Stimulated activated CD4-positive, alpha-beta T cell treated with anti-CD3 and anti-CD28 coated beads, Interleukin-12 subunit alpha, Interleukin-12 subunit beta, amount 100 ng/mL, for 24 hours (primary cell): ENCODE measurements at regions not wholly inside any gene's neighbourhood (a gene's known extent, or its start where the extent isn't known, plus 50 kb on each side); places are given as distances from the start of the nearest gene placed in this dataset.

Source experiments
- DNase-seq, 2 experiments: peaks; one replicate each; pipeline ENCODE4 v3.0.0-alpha.2; 2020; ENCODE audit warnings: low read depth in 2 of 2

GRCh38 chr12:91630083-91630482, 447.5 kb upstream of the DCN start:
- DNase-seq = no peak

GRCh38 chr12:91629440-91629839, 446.8 kb upstream of the DCN start:
- DNase-seq = no peak

GRCh38 chr12:91628656-91629055, 446.0 kb upstream of the DCN start:
- DNase-seq = no peak

- no peak for DNase-seq
Measured at GRCh38 chr12:91627225-91627624, 444.6 kb upstream of the DCN start.

GRCh38 chr12:91622981-91623380, 440.4 kb upstream of the DCN start:
- no peak for DNase-seq

- no peak for DNase-seq
Measured at GRCh38 chr12:91622037-91622436, 439.4 kb upstream of the DCN start.

GRCh38 chr12:91620992-91621391, 438.4 kb upstream of the DCN start:
- DNase-seq = no peak

GRCh38 chr12:91620422-91620821, 437.8 kb upstream of the DCN start:
- DNase-seq = no peak

- no peak for DNase-seq
Measured at GRCh38 chr12:91618281-91618680, 435.7 kb upstream of the DCN start.

GRCh38 chr12:91617818-91618217, 435.2 kb upstream of the DCN start:
- no peak for DNase-seq

- no peak for DNase-seq
Measured at GRCh38 chr12:91616416-91616815, 433.8 kb upstream of the DCN start.

GRCh38 chr12:91613223-91613779, 430.7 kb upstream of the DCN start:
- DNase-seq = no peak

GRCh38 chr12:91610561-91610960, 427.9 kb upstream of the DCN start:
- DNase-seq = no peak

- DNase-seq = no peak
Measured at GRCh38 chr12:91609283-91609682, 426.7 kb upstream of the DCN start.

- DNase-seq = no peak
Measured at GRCh38 chr12:91608542-91608941, 425.9 kb upstream of the DCN start.

- no peak for DNase-seq
Measured at GRCh38 chr12:91606662-91607377, 424.2 kb upstream of the DCN start.

- DNase-seq = no peak
Measured at GRCh38 chr12:91604897-91605296, 422.3 kb upstream of the DCN start.

GRCh38 chr12:91603060-91603459, 420.4 kb upstream of the DCN start:
- no peak for DNase-seq

GRCh38 chr12:91601054-91601453, 418.4 kb upstream of the DCN start:
- no peak for DNase-seq

- no peak for DNase-seq
Measured at GRCh38 chr12:91594715-91595114, 412.1 kb upstream of the DCN start.

- DNase-seq = no peak
Measured at GRCh38 chr12:91591639-91591987, 409.0 kb upstream of the DCN start.

- no peak for DNase-seq
Measured at GRCh38 chr12:91590966-91591638, 408.5 kb upstream of the DCN start.

GRCh38 chr12:91588874-91589454, 406.3 kb upstream of the DCN start:
- DNase-seq = no peak
